Head of caudate nucleus (tissue), 42 donors: ENCODE measurements at regions not wholly inside any gene's neighbourhood (a gene's known extent, or its start where the extent isn't known, plus 50 kb on each side); places are given as distances from the start of the nearest gene placed in this dataset.
A peak's percentile ranks its signal among the peaks of the same experiment; 100 is the strongest.
"Not testable (repeated sequence)": the region's sequence is repeated elsewhere in the genome, so short reads cannot be mapped to it uniquely, and the experiment has no call there.

Source experiments
- DNase-seq, 42 donors: peaks; one replicate each; pipeline versions ENCODE4 v3.0.0 to v3.0.0-alpha.2; 2020 to 2021; ENCODE audit warnings: mixed read lengths in 7 of 42
- intact Hi-C: fragments of 100-400 bp; cut with DNase I; formaldehyde crosslinking; loops from one replicate; pipeline ENCODE4 v1.15.0; 2022

- no peak for DNase-seq
- intact Hi-C loops = no loop called here
These were observed 164.8 kb upstream of the MSX2 start for GRCh38 chr5:174559566-174560090.

GRCh38 chr5:174560861-174561260, 163.5 kb upstream of the MSX2 start:
- intact Hi-C loops = no loop called here
- DNase-seq = no peak

- intact Hi-C loops, DNase-seq: not testable (repeated sequence)
These were observed 161.3 kb upstream of the MSX2 start for GRCh38 chr5:174563040-174563439.

- DNase-seq = no peak
- intact Hi-C loops = no loop called here
These were observed 160.5 kb upstream of the MSX2 start for GRCh38 chr5:174563899-174564298.

- intact Hi-C loops = no loop called here
- no peak for DNase-seq
These were observed 156.8 kb upstream of the MSX2 start for GRCh38 chr5:174567506-174568141.

- intact Hi-C loops = no loop called here
- no peak for DNase-seq
These were observed 153.7 kb upstream of the MSX2 start for GRCh38 chr5:174570662-174571061.

- DNase-seq = peak in 13 of 42 donors; percentile 4 to 61 (median 22)
- intact Hi-C loops = no loop called here
These were observed 152.6 kb upstream of the MSX2 start for GRCh38 chr5:174571662-174572397.

- DNase-seq = no peak
- intact Hi-C loops = no loop called here
These were observed 151.8 kb upstream of the MSX2 start for GRCh38 chr5:174572591-174572990.

GRCh38 chr5:174573221-174573994, 151.0 kb upstream of the MSX2 start:
- intact Hi-C loops = no loop called here
- no peak for DNase-seq

GRCh38 chr5:174575043-174575442, 149.3 kb upstream of the MSX2 start:
- DNase-seq = no peak
- intact Hi-C loops = no loop called here

GRCh38 chr5:174576042-174576441, 148.3 kb upstream of the MSX2 start:
- DNase-seq = no peak
- intact Hi-C loops = no loop called here

GRCh38 chr5:174581479-174581878, 142.9 kb upstream of the MSX2 start:
- intact Hi-C loops = no loop called here
- peak in 28 of 42 donors; percentile 8 to 64 (median 18) for DNase-seq

- DNase-seq = no peak
- intact Hi-C loops = no loop called here
These were observed 142.5 kb upstream of the MSX2 start for GRCh38 chr5:174581894-174582293.

- intact Hi-C loops = no loop called here
- DNase-seq = no peak
These were observed 141.3 kb upstream of the MSX2 start for GRCh38 chr5:174583071-174583470.

GRCh38 chr5:174585472-174585871, 138.9 kb upstream of the MSX2 start:
- no peak for DNase-seq
- intact Hi-C loops = no loop called here

GRCh38 chr5:174586163-174586562, 138.2 kb upstream of the MSX2 start:
- DNase-seq, intact Hi-C loops: not testable (repeated sequence)

- DNase-seq = no peak
- intact Hi-C loops = no loop called here
These were observed 135.4 kb upstream of the MSX2 start for GRCh38 chr5:174589011-174589410.

GRCh38 chr5:174589599-174589998, 134.8 kb upstream of the MSX2 start:
- DNase-seq = no peak
- intact Hi-C loops = no loop called here

GRCh38 chr5:174590820-174591219, 133.6 kb upstream of the MSX2 start:
- intact Hi-C loops = no loop called here
- no peak for DNase-seq

- intact Hi-C loops = no loop called here
- no peak for DNase-seq
These were observed 128.0 kb upstream of the MSX2 start for GRCh38 chr5:174596429-174596828.
